NCI-H69 (cell line): ENCODE measurements at regions not wholly inside any gene's neighbourhood (a gene's known extent, or its start where the extent isn't known, plus 50 kb on each side); places are given as distances from the start of the nearest gene placed in this dataset.
A peak's percentile ranks its signal among the peaks of the same experiment; 100 is the strongest.

ENCODE experiments used
- DNase-seq: peaks from one replicate; lab custom pipeline; 2025; lab: John Stamatoyannopoulos, UW

GRCh38 chr2:163266772-163267171 lies 428.2 kb upstream of the KCNH7 start:
- DNase-seq = peak; percentile 11

- no peak for DNase-seq
These were observed 427.0 kb upstream of the KCNH7 start for GRCh38 chr2:163265562-163265961.

- no peak for DNase-seq
These were observed 425.8 kb upstream of the KCNH7 start for GRCh38 chr2:163264341-163264740.

GRCh38 chr2:163259489-163259888 lies 420.9 kb upstream of the KCNH7 start:
- DNase-seq = no peak

- DNase-seq = no peak
These were observed 416.5 kb upstream of the KCNH7 start for GRCh38 chr2:163255086-163255485.

GRCh38 chr2:163253621-163254285 lies 415.2 kb upstream of the KCNH7 start:
- no peak for DNase-seq

GRCh38 chr2:163252199-163252598 lies 413.6 kb upstream of the KCNH7 start:
- DNase-seq = peak; percentile 35

GRCh38 chr2:163248376-163249253 lies 410.0 kb upstream of the KCNH7 start:
- peak; percentile 81 for DNase-seq

- DNase-seq = no peak
These were observed 409.3 kb upstream of the KCNH7 start for GRCh38 chr2:163247847-163248220.

- peak; percentile 97 for DNase-seq
These were observed 408.7 kb upstream of the KCNH7 start for GRCh38 chr2:163247156-163247846.

- peak; percentile 88 for DNase-seq
These were observed 407.6 kb upstream of the KCNH7 start for GRCh38 chr2:163246135-163246534.

- DNase-seq = no peak
These were observed 398.0 kb upstream of the KCNH7 start for GRCh38 chr2:163236553-163236952.

- DNase-seq = no peak
These were observed 393.1 kb upstream of the KCNH7 start for GRCh38 chr2:163231666-163232065.

- peak; percentile 56 for DNase-seq
These were observed 375.1 kb upstream of the KCNH7 start for GRCh38 chr2:163213661-163214081.

- peak; percentile 39 for DNase-seq
These were observed 371.9 kb upstream of the KCNH7 start for GRCh38 chr2:163210430-163210918.

GRCh38 chr2:163207693-163208370 lies 369.3 kb upstream of the KCNH7 start:
- DNase-seq = peak; percentile 93

GRCh38 chr2:163205589-163206254 lies 367.2 kb upstream of the KCNH7 start:
- DNase-seq = peak; percentile 71

GRCh38 chr2:163200741-163201140 lies 362.2 kb upstream of the KCNH7 start:
- DNase-seq = no peak

- peak; percentile 80 for DNase-seq
These were observed 360.4 kb upstream of the KCNH7 start for GRCh38 chr2:163198972-163199371.

- peak; percentile 90 for DNase-seq
These were observed 359.4 kb upstream of the KCNH7 start for GRCh38 chr2:163198007-163198406.

GRCh38 chr2:163191372-163191771 lies 352.8 kb upstream of the KCNH7 start:
- peak; percentile 88 for DNase-seq
